MCF 10A (cell line): ENCODE measurements at regions not wholly inside any gene's neighbourhood (a gene's known extent, or its start where the extent isn't known, plus 50 kb on each side); places are given as distances from the start of the nearest gene placed in this dataset.
"Not testable (repeated sequence)": the region's sequence is repeated elsewhere in the genome, so short reads cannot be mapped to it uniquely, and the experiment has no call there.

Experiments
- BruUV-seq: library from RNA; stranded (reverse); fragments of 400-500 nt; replicated peaks from 2 replicates; lab custom pipeline; 2021; lab: Mats Ljungman, UMichigan
- CTCF ChIA-PET: fragments of 300-600 bp; sonication (Branson Sonifier 250); formaldehyde crosslinking; extraction: SDS; loops from one replicate; lab custom pipeline; 2021; ENCODE audit warnings: antibody characterized with exemption, inconsistent platforms; lab: Yijun Ruan, JAX
- POLR2A ChIA-PET: fragments of 300-600, 350-650 bp; sonication (Branson Sonifier 250); formaldehyde crosslinking; extraction: SDS; loops from one replicate; lab custom pipeline; 2020; ENCODE audit warnings: antibody characterized with exemption, inconsistent platforms; lab: Yijun Ruan, JAX
- DNase-seq: peaks from one replicate; pipeline ENCODE4 v3.0.0-alpha.2; 2018; ENCODE audit not compliant: unreplicated experiment
- H3K27ac Mint-ChIP-seq: one replicate; pipeline ENCODE4 v1.8.0; 2022; ENCODE audit warnings: mild to moderate bottlenecking, low read depth, mixed read lengths; ENCODE audit not compliant: unreplicated experiment
- H3K27me3 Mint-ChIP-seq: one replicate; pipeline ENCODE4 v1.8.0; 2022; ENCODE audit warnings: mixed read lengths; ENCODE audit not compliant: insufficient read depth, unreplicated experiment
- H3K36me3 Mint-ChIP-seq: one replicate; pipeline ENCODE4 v1.8.0; 2022; ENCODE audit warnings: mild to moderate bottlenecking, moderate library complexity, mixed read lengths; ENCODE audit not compliant: insufficient read depth, unreplicated experiment
- H3K4me1 Mint-ChIP-seq: one replicate; pipeline ENCODE4 v1.8.0; 2022; ENCODE audit warnings: mixed read lengths; ENCODE audit not compliant: insufficient read depth, unreplicated experiment
- H3K4me3 Mint-ChIP-seq: one replicate; pipeline ENCODE4 v1.8.0; 2022; ENCODE audit warnings: mild to moderate bottlenecking, moderate library complexity, mixed read lengths; ENCODE audit not compliant: unreplicated experiment
- H3K9me3 Mint-ChIP-seq: one replicate; pipeline ENCODE4 v1.8.0; 2022; ENCODE audit warnings: mixed read lengths; ENCODE audit not compliant: unreplicated experiment
- CTCF ChIP-seq: fragments of 200-600 bp; IDR thresholded peaks from one replicate; pipeline ENCODE4 v1.8.0; 2022; ENCODE audit warnings: antibody characterized with exemption, mild to moderate bottlenecking; ENCODE audit not compliant: unreplicated experiment
- intact Hi-C: fragments of 100-400 bp; cut with micrococcal nuclease; formaldehyde crosslinking; loops from 2 replicates; pipeline ENCODE4 v1.14.1; 2022

DNA sequence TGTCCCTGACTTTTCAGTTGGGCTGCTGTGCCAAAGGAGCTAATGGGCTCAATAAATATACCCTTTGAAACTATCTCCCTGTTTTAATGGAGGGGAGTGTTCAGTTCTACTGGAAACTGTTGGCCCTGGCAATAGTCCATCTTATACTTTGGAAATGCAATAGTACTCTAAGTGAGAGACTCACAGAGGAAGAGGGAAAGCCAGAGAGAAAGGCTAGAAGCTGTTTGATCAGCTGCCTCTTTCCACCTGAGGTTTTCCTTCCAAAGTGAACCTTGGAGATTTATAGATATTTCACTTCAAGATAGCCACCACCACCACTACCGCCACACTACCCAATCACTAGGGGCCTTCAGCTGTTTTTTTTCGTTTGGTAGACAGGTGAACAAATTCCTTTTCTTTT lies 93.6 kb upstream of the CCDC91 start:
- no TSS peak for BruUV-seq
- ChIA-PET CTCF (interaction anchor here (0.6 kb wide), 1 partner anchor 156 kb away, joined by 3 read pairs; no protein-coding TSS in a partner anchor), POLR2A (interaction anchor here (1.1 kb wide), 1 partner anchor 8 kb away, joined by 3 read pairs; no protein-coding TSS in a partner anchor)
- H3K36me3 Mint-ChIP-seq = no peaks in the 10 kb centered on the region
- no peak for DNase-seq
- TF ChIP-seq CTCF = no peak
- no peaks in the 10 kb centered on the region for H3K4me1 Mint-ChIP-seq
- H3K27me3 Mint-ChIP-seq = no peaks in the 10 kb centered on the region
- H3K27ac Mint-ChIP-seq = no peak overlapping the region
- no peak overlapping the region for H3K4me3 Mint-ChIP-seq
- intact Hi-C loops = no loop called here
- no peaks in the 10 kb centered on the region for H3K9me3 Mint-ChIP-seq

GRCh38 chr12:28097221-28097620 lies 93.0 kb upstream of the CCDC91 start:
- H3K4me1 Mint-ChIP-seq = no peaks in the 10 kb centered on the region
- no TSS peak for BruUV-seq
- intact Hi-C loops = no loop called here
- H3K27me3 Mint-ChIP-seq = no peaks in the 10 kb centered on the region
- no peaks in the 10 kb centered on the region for H3K9me3 Mint-ChIP-seq
- POLR2A ChIA-PET = interaction anchor here (0.5 to 1.1 kb wide), 2 partner anchors 9 to 69 kb away, joined by 3 to 4 read pairs; no protein-coding TSS in a partner anchor
- CTCF ChIA-PET = interaction anchor here (0.6 kb wide), 1 partner anchor 157 kb away, joined by 3 read pairs; no protein-coding TSS in a partner anchor
- no peaks in the 10 kb centered on the region for H3K36me3 Mint-ChIP-seq
- no peak overlapping the region for H3K27ac Mint-ChIP-seq
- no peak for TF ChIP-seq CTCF
- DNase-seq = no peak
- no peak overlapping the region for H3K4me3 Mint-ChIP-seq

- H3K4me3 Mint-ChIP-seq, H3K36me3 Mint-ChIP-seq, H3K9me3 Mint-ChIP-seq, CTCF ChIA-PET, H3K27ac Mint-ChIP-seq, intact Hi-C loops, BruUV-seq, DNase-seq, H3K4me1 Mint-ChIP-seq, H3K27me3 Mint-ChIP-seq: not testable (repeated sequence)
- POLR2A ChIA-PET = interaction anchor here (0.7 kb wide), 1 partner anchor 26 kb away, joined by 3 read pairs; no protein-coding TSS in a partner anchor
Measured at GRCh38 chr12:28099245-28099644, 91.0 kb upstream of the CCDC91 start.

- POLR2A ChIA-PET = interaction anchor here (0.7 kb wide), 1 partner anchor 25 kb away, joined by 3 read pairs; no protein-coding TSS in a partner anchor
- no peak overlapping the region for H3K27ac Mint-ChIP-seq
- DNase-seq = no peak
- BruUV-seq = no TSS peak
- no peak for TF ChIP-seq CTCF
- intact Hi-C loops = no loop called here
- CTCF ChIA-PET = interaction anchor here (0.6 to 0.7 kb wide), 3 partner anchors 20 to 320 kb away, joined by 3 read pairs; partner anchors contain the start of genes KLHL42 and MANSC4
- H3K4me1 Mint-ChIP-seq = no peaks in the 10 kb centered on the region
- no peaks in the 10 kb centered on the region for H3K27me3 Mint-ChIP-seq
- H3K4me3 Mint-ChIP-seq = no peak overlapping the region
- no peaks in the 10 kb centered on the region for H3K36me3 Mint-ChIP-seq
- H3K9me3 Mint-ChIP-seq = no peaks in the 10 kb centered on the region
Measured at GRCh38 chr12:28099871-28100270, 90.4 kb upstream of the CCDC91 start.
